ENCODE measurements at regions not wholly inside any gene's neighbourhood (a gene's known extent, or its start where the extent isn't known, plus 50 kb on each side); places are given as distances from the start of the nearest gene placed in this dataset.

DNA sequence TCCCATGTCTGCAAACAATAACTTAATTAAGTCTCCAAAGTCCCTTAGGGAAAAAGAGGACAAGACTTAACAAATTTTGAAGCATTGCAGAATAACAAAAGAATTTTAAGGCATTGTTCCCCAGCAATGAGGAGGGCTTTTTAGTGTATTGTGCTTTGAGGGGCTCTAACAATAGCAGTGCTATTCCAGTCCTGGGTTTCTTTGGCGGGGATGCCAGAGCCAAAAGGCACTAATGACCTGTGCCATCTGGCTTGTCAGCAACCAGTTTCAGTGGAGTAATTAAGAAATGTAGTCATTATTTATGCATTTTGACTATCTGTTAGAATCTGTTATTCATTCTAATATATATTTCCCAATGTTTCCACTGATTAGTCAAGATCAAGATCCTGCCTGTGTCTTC, 575.4 kb downstream of the SPRY1 start:
- Histone ChIP-seq H3K27me3 (replicated peaks) (no peaks in the 10 kb centered on the region), H3K36me3 (no peaks in the 10 kb centered on the region), H3K27ac (no peak overlapping the region), H3K4me3 (no peak overlapping the region), H3K4me1 (replicated peaks) (peaks cover 9% of the 10 kb centered on the region), H3K9me3 (replicated peaks) (no peaks in the 10 kb centered on the region)
- no peak for DNase-seq (ENCODE audit: low read depth in 1 of 2, low spot score in 2 of 2)

DNA sequence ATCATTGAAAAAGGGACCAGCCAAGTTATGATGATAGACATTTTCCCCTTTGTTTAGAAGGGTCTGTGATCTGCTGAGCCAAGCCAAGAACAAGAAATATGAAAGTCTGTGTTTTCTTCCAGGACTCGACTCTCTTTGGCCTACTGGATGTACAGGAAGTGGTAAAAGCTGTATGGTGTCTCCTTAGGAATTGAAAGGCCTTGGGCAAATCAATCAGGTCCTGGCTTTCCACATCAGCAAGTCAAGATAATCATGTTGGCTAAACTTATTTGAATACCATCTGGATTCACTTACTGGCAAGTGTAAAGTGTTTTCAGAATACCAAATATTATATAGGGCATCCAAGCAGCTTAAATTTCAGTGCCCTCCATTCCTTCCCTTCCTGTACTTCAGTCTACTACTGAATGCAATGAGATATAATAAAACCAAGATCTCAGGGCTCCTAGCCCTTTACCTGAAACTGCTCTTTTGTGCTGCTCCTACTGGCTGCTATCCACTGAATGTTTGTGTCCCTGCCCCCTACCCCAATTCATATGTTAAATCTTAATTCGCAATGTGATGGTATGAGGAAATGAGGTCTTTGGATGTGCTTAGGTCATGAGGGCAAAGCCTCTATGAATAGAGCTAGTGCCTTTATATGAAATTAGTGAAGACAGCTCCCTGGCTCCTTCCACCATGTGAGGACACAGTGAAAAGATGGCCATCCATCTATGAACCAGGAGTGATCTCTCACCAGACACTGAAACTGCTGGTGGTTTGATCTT, 578.0 kb downstream of the SPRY1 start:
- DNase-seq (ENCODE audit: low read depth in 1 of 2, low spot score in 2 of 2), result no peak
- Histone ChIP-seq H3K4me1 (replicated peaks) (peaks cover 9% of the 10 kb centered on the region), H3K9me3 (replicated peaks) (no peaks in the 10 kb centered on the region), H3K4me3 (no peak overlapping the region), H3K27me3 (replicated peaks) (no peaks in the 10 kb centered on the region), H3K27ac (no peak overlapping the region), H3K36me3 (no peaks in the 10 kb centered on the region)

DNA sequence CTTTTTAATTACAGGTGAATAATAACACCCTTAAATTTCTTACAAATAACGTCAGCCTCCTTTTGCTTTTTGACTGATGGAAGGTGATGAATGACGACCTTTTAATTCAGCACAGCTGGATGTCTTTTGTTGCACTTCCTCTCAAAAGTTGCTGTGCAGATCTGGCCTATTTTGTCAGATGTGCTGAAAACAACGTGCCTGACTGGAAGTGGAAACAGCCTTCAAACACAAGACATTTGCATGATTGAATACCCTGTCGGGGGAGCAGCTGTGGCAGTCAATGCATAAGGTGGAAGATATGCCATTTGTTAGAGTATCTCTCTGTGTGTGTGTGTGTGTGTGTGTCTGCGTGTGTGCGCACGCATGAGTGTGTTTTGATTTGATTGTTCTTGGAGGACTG, 579.7 kb downstream of the SPRY1 start:
- no peak for DNase-seq (ENCODE audit: low read depth in 1 of 2, low spot score in 2 of 2)
- Histone ChIP-seq H3K27ac (no peak overlapping the region), H3K4me3 (no peak overlapping the region), H3K27me3 (replicated peaks) (no peaks in the 10 kb centered on the region), H3K9me3 (replicated peaks) (no peaks in the 10 kb centered on the region), H3K36me3 (no peaks in the 10 kb centered on the region), H3K4me1 (replicated peaks) (peaks cover 9% of the 10 kb centered on the region)

DNA sequence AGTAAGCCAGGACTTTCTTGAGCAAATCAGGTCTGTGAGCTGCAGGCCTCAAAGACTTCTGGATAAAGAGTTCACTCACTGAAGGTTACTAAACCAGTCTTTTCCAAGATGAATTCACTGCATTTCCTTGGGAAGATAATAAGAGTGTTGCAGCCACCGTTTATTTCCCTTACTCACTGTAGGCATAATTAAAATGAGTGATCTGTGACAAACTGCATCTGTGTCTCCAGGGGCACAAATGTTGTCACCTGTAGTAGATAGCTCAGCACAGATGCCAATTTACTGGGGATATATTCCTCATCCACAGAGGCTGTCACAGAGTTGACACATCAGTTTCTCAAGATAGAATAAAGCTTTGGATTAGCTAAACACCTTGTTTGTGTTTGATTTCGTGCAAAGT, 580.2 kb downstream of the SPRY1 start:
- Histone ChIP-seq H3K9me3 (replicated peaks) (no peaks in the 10 kb centered on the region), H3K27me3 (replicated peaks) (no peaks in the 10 kb centered on the region), H3K4me3 (no peak overlapping the region), H3K27ac (no peak overlapping the region), H3K36me3 (no peaks in the 10 kb centered on the region), H3K4me1 (replicated peaks) (peaks cover 9% of the 10 kb centered on the region)
- no peak for DNase-seq (ENCODE audit: low read depth in 1 of 2, low spot score in 2 of 2)

DNA sequence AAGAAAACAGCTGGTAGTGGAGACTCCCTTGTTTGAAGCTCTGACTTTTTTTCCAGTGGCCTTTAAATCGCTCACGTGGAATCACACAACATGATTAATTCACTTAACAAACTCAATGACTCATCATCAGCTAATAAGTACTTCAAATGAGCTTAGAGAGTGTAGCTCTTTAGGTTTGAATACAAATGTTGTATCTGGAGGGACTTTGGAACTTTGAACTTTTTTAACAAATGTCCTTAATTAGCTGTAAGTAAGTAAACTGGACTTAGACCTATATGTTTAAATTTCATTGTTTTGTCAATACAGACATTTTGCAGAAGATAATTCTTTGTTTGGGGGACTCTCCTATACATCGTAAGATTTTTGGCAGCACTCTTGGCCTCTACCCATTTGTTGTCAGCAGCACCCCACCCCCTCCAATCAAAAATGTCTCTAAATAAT, 581.1 kb downstream of the SPRY1 start:
- Histone ChIP-seq H3K27me3 (replicated peaks) (no peaks in the 10 kb centered on the region), H3K4me1 (replicated peaks) (peaks cover 9% of the 10 kb centered on the region), H3K9me3 (replicated peaks) (no peaks in the 10 kb centered on the region), H3K36me3 (no peaks in the 10 kb centered on the region), H3K27ac (no peak overlapping the region), H3K4me3 (no peak overlapping the region)
- DNase-seq (ENCODE audit: low read depth in 1 of 2, low spot score in 2 of 2), result no peak

DNA sequence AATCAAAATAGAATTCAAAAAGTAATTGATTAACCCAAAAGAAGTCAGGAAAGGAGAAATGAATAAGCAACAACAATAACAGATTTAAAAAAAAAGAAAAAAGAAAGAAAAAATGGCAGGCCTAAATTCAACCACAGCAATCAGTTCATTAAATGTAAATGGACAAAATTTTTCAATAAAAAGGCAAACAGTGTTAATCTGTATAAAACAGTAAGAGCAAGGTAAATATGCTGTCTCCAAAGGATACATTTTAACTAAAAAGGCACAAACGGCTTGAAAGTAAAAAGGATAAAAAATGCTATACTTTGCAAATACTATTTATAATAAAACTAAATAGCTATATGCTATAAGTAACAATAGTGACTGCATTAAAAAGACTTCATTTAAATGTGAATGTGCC, 582.0 kb downstream of the SPRY1 start:
- H3K36me3 ChIP-seq, result no peaks in the 10 kb centered on the region
- no peak overlapping the region for H3K4me3 ChIP-seq
- no peaks in the 10 kb centered on the region for H3K9me3 ChIP-seq (replicated peaks)
- H3K27ac ChIP-seq, result no peak overlapping the region
- peaks cover 9% of the 10 kb centered on the region for H3K4me1 ChIP-seq (replicated peaks)
- no peak for DNase-seq (ENCODE audit: low read depth in 1 of 2, low spot score in 2 of 2)
- H3K27me3 ChIP-seq (replicated peaks), result no peaks in the 10 kb centered on the region

DNA sequence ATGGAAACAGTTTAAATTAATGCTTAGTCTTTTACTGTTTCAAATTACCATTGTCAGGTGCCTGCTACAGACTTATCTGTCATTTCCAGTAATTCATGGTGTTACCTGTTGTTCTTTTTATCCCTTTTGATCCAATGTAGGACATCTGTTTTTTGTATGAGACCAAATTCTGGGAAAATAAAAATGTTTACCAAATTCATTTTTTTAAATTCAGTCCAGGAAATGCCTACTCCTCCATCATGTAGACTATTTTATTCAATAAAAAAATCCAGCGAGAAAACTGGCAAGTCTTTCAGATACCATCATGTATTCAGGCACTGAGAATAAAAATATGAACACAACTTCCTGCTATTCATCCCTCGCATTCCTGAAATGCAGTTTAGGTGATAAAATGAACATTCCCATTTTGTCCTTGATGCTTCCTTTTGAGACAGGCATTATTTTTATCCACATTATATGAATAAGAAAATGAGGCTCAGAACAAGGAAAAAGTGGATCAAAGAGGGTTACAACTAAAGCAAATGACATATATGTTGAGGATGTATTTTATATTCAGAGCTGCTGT, 584.2 kb downstream of the SPRY1 start:
- no peak overlapping the region for H3K4me3 ChIP-seq
- H3K9me3 ChIP-seq (replicated peaks), result no peaks in the 10 kb centered on the region
- H3K27me3 ChIP-seq (replicated peaks), result no peaks in the 10 kb centered on the region
- no peak overlapping the region for H3K27ac ChIP-seq
- no peak for DNase-seq (ENCODE audit: low read depth in 1 of 2, low spot score in 2 of 2)
- no peaks in the 10 kb centered on the region for H3K36me3 ChIP-seq
- peaks cover 13% of the 10 kb centered on the region for H3K4me1 ChIP-seq (replicated peaks)

DNA sequence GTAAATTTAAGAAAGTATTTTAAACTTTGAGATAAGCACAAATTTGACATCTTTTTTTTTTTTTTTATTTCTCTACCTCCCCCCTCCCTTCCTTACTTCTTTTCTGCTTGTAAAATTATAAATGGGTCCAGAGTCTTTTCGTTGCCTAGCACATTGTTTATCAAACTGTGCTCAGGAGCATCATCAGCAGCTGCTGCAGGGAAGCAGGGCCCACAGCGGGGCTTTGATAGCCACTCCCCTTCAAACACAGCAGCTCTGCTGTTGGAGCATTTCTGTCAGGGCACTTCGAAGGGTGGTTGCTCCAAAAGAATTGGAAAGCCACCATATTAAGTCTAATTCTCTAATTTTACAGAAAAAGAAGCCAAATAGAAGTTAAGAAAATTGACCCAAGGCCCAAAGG, 588.3 kb downstream of the SPRY1 start:
- no peaks in the 10 kb centered on the region for H3K9me3 ChIP-seq (replicated peaks)
- H3K4me3 ChIP-seq, result no peak overlapping the region
- no peak overlapping the region for H3K27ac ChIP-seq
- H3K27me3 ChIP-seq (replicated peaks), result no peaks in the 10 kb centered on the region
- peaks cover 19% of the 10 kb centered on the region for H3K4me1 ChIP-seq (replicated peaks)
- DNase-seq (ENCODE audit: low read depth in 1 of 2, low spot score in 2 of 2), result no peak
- H3K36me3 ChIP-seq, result peaks cover 6% of the 10 kb centered on the region; the same call in 1 of the 2 replicates

DNA sequence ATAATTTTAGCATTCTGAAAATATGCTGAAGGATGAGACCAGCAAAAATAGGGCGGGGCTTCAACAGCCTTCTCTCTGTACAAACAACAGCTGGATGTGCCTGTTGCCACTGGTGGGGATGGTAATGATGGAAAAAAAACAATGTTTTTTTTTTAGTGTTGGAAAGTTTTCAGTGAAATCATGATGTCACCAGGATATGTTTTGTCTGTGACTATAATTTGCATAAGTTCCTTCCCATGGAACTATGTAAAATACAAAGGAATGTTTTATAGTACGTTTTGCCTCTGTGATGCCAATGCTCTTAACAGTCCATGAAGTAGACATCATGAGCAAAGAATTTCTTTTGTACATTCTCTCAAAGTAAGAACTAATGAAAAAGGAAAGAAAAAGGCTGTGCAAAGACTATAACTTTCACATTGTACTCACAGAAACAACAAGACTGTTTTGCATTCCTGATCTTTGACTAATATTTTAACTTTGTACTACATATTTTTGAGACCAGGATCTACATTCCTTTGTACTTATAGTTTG, 589.7 kb downstream of the SPRY1 start:
- peaks cover 6% of the 10 kb centered on the region; the same call in 1 of the 2 replicates for H3K36me3 ChIP-seq
- no peak overlapping the region for H3K4me3 ChIP-seq
- peak; percentile 70 to 95 for DNase-seq (ENCODE audit: low read depth in 1 of 2, low spot score in 2 of 2)
- peaks cover 19% of the 10 kb centered on the region for H3K4me1 ChIP-seq (replicated peaks)
- no peaks in the 10 kb centered on the region for H3K27me3 ChIP-seq (replicated peaks)
- no peaks in the 10 kb centered on the region for H3K9me3 ChIP-seq (replicated peaks)
- H3K27ac ChIP-seq, result peak overlapping the region; percentile 98

DNA sequence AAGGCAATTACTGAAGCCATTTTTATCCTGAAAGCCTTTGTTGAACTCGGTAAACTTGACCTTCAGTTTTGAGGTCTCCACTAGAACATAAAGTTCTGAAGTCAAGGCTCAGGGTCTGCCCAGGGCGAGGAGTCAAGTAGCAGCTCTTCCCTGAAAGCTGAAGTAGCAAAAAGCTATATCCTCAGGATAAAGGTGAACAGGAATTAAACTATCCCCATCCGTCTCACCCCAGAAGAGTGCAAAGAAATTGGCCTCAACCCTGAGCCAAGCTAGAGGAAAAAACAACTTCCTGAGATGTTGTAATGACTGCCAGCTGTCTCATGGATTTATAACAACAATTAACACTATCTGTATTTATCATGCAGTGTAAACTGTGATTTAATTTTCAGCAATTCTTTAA, 590.8 kb downstream of the SPRY1 start:
- Histone ChIP-seq H3K9me3 (replicated peaks) (no peaks in the 10 kb centered on the region), H3K36me3 (peaks cover 6% of the 10 kb centered on the region; the same call in 1 of the 2 replicates), H3K4me3 (no peak overlapping the region), H3K4me1 (replicated peaks) (peaks cover 19% of the 10 kb centered on the region), H3K27me3 (replicated peaks) (no peaks in the 10 kb centered on the region), H3K27ac (peak overlapping the region; percentile 98)
- peak in 1 of 2 experiments; percentile 18 for DNase-seq (ENCODE audit: low read depth in 1 of 2, low spot score in 2 of 2)

DNA sequence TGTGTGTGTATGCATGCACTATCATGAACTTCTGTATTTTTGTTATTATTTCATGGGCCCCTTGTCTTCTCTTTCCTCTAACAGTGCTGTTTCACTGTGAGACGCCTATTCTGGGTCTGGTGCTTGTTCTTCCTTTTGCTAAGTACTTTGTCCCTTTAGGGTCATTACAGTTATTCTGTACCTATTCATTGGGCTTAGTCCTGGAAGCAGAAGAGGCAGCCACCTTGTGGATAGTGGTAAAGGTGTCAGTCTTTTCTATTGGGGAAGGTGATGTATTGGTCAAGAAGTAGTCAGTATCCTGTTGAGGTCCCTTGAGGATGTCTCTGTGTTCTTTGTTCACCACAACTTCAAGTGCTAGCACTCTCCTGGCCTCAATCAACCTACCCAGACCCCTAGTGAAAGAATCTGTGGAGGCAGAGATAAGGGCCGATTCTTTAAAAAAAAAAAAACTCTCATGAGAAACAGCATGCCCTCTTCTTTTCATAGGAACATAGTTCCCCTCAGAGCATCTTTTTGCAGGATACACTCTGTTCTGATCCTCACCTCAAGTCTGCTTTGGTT, 593.8 kb downstream of the SPRY1 start:
- Histone ChIP-seq H3K27me3 (replicated peaks) (no peaks in the 10 kb centered on the region), H3K4me3 (no peak overlapping the region), H3K27ac (no peak overlapping the region), H3K4me1 (replicated peaks) (peaks cover 19% of the 10 kb centered on the region), H3K9me3 (replicated peaks) (no peaks in the 10 kb centered on the region), H3K36me3 (peaks cover 6% of the 10 kb centered on the region; the same call in 1 of the 2 replicates)
- no peak for DNase-seq (ENCODE audit: low read depth in 1 of 2, low spot score in 2 of 2)

DNA sequence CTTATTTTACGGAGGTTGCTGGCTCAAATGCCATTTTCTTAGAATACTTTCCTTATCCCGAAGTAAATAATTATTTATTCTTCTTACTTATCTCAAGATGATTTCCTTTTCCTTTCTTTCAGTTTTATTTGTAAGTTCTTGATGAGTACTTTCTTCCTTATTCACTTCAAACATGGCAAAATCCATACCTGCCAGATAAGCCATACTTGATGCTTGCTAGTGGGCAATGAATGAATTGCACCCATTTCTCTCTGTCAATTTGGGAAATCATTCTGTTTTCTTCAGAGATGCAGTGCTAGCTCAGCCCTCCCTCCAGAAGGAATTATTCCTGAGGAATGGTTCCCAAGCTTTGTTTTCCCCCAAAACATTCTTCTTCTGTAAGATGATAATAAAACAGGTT, 598.3 kb downstream of the SPRY1 start:
- no peak overlapping the region for H3K4me3 ChIP-seq
- no peak for DNase-seq (ENCODE audit: low read depth in 1 of 2, low spot score in 2 of 2)
- no peaks in the 10 kb centered on the region for H3K27me3 ChIP-seq (replicated peaks)
- H3K9me3 ChIP-seq (replicated peaks), result no peaks in the 10 kb centered on the region
- H3K27ac ChIP-seq, result no peak overlapping the region
- H3K4me1 ChIP-seq (replicated peaks), result peaks cover 7% of the 10 kb centered on the region
- no peaks in the 10 kb centered on the region for H3K36me3 ChIP-seq

DNA sequence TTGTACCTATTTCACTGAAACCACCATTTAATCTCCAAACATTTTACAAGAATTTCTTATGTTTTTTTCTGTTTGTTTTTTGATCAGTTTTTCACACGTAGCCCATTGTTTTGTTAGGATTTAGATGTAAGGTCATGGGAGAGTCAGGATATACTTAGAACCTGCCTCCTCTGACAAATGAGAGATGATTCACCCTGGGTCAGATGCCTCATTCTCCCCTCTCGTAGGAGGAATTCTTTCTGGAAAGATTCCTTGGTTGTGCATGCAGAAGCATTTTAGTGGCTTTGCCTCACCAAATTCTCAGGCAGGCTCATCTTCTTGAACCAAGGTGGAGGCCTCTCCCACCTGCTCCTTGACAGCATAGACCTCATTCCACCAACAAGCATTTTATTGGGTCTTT, 599.3 kb downstream of the SPRY1 start:
- DNase-seq (ENCODE audit: low read depth in 1 of 2, low spot score in 2 of 2), result peak in 1 of 2 experiments; percentile 39
- Histone ChIP-seq H3K4me3 (no peak overlapping the region), H3K27ac (no peak overlapping the region), H3K36me3 (no peaks in the 10 kb centered on the region), H3K9me3 (replicated peaks) (no peaks in the 10 kb centered on the region), H3K4me1 (replicated peaks) (peaks cover 7% of the 10 kb centered on the region), H3K27me3 (replicated peaks) (no peaks in the 10 kb centered on the region)

Measured in SJSA1 (cell line).